ENCODE measurements at regions not wholly inside any gene's neighbourhood (a gene's known extent, or its start where the extent isn't known, plus 50 kb on each side); places are given as distances from the start of the nearest gene placed in this dataset.

- DNase-seq: no peak
Observed at GRCh38 chr1:56062625-56063024, 516.7 kb downstream of the PLPP3 start.

GRCh38 chr1:56061824-56062223 is 517.5 kb downstream of the PLPP3 start:
- no peak for DNase-seq

- no peak for DNase-seq
Observed at GRCh38 chr1:56060906-56061305, 518.5 kb downstream of the PLPP3 start.

GRCh38 chr1:56057466-56058405 is 521.6 kb downstream of the PLPP3 start:
- no peak for DNase-seq

- no peak for DNase-seq
Observed at GRCh38 chr1:56056438-56057287, 522.7 kb downstream of the PLPP3 start.

GRCh38 chr1:56054959-56055358 is 524.4 kb downstream of the PLPP3 start:
- no peak for DNase-seq

- no peak for DNase-seq
Observed at GRCh38 chr1:56052041-56052440, 527.3 kb downstream of the PLPP3 start.

GRCh38 chr1:56050911-56051310 is 528.5 kb downstream of the PLPP3 start:
- no peak for DNase-seq

- no peak for DNase-seq
Observed at GRCh38 chr1:56045477-56045876, 533.9 kb downstream of the PLPP3 start.

GRCh38 chr1:56045062-56045461 is 534.3 kb downstream of the PLPP3 start:
- no peak for DNase-seq

GRCh38 chr1:56036479-56036878 is 542.9 kb downstream of the PLPP3 start:
- no peak for DNase-seq

- no peak for DNase-seq
Observed at GRCh38 chr1:56034847-56035481, 544.4 kb downstream of the PLPP3 start.

- no peak for DNase-seq
Observed at GRCh38 chr1:56034222-56034621, 545.1 kb downstream of the PLPP3 start.

GRCh38 chr1:56033321-56034037 is 545.9 kb downstream of the PLPP3 start:
- no peak for DNase-seq

GRCh38 chr1:56032096-56032676 is 547.2 kb downstream of the PLPP3 start:
- DNase-seq: no peak

- DNase-seq: no peak
Observed at GRCh38 chr1:56031001-56031400, 548.4 kb downstream of the PLPP3 start.

- no peak for DNase-seq
Observed at GRCh38 chr1:56029319-56030003, 549.9 kb downstream of the PLPP3 start.

GRCh38 chr1:56028911-56029310 is 550.5 kb downstream of the PLPP3 start:
- DNase-seq: no peak

GRCh38 chr1:56028244-56028643 is 551.1 kb downstream of the PLPP3 start:
- DNase-seq: no peak

- no peak for DNase-seq
Observed at GRCh38 chr1:56025942-56026341, 553.4 kb downstream of the PLPP3 start.

- DNase-seq: no peak
Observed at GRCh38 chr1:56024155-56024554, 555.2 kb downstream of the PLPP3 start.

- no peak for DNase-seq
Observed at GRCh38 chr1:56019922-56020321, 559.4 kb downstream of the PLPP3 start.
